Fibroblast of the conjunctiva (primary cell): ENCODE measurements at regions not wholly inside any gene's neighbourhood (a gene's known extent, or its start where the extent isn't known, plus 50 kb on each side); places are given as distances from the start of the nearest gene placed in this dataset.

ENCODE experiments used
- DNase-seq: peaks from one replicate; pipeline ENCODE4 v3.0.0-alpha.2; 2010; ENCODE audit warnings: low read depth

- no peak for DNase-seq
These were observed 355.0 kb downstream of the RAB28 start for GRCh38 chr4:13129095-13129494.

- DNase-seq, result no peak
These were observed 356.9 kb downstream of the RAB28 start for GRCh38 chr4:13126976-13127910.

- no peak for DNase-seq
These were observed 365.5 kb downstream of the RAB28 start for GRCh38 chr4:13118633-13119032.

- DNase-seq, result no peak
These were observed 367.0 kb downstream of the RAB28 start for GRCh38 chr4:13117185-13117584.

GRCh38 chr4:13112030-13112429 lies 372.1 kb downstream of the RAB28 start:
- no peak for DNase-seq

GRCh38 chr4:13109536-13109935 lies 374.6 kb downstream of the RAB28 start:
- no peak for DNase-seq

GRCh38 chr4:13108096-13108495 lies 376.0 kb downstream of the RAB28 start:
- no peak for DNase-seq

GRCh38 chr4:13103382-13104015 lies 380.6 kb downstream of the RAB28 start:
- no peak for DNase-seq

GRCh38 chr4:13102092-13102742 lies 381.9 kb downstream of the RAB28 start:
- DNase-seq, result no peak

- DNase-seq, result no peak
These were observed 386.2 kb downstream of the RAB28 start for GRCh38 chr4:13097971-13098370.

- DNase-seq, result no peak
These were observed 388.4 kb downstream of the RAB28 start for GRCh38 chr4:13095722-13096121.

GRCh38 chr4:13093170-13093569 lies 391.0 kb downstream of the RAB28 start:
- no peak for DNase-seq

GRCh38 chr4:13092702-13093101 lies 391.4 kb downstream of the RAB28 start:
- DNase-seq, result no peak

- no peak for DNase-seq
These were observed 394.5 kb downstream of the RAB28 start for GRCh38 chr4:13089659-13089998.

- peak; percentile 3 for DNase-seq
These were observed 395.1 kb downstream of the RAB28 start for GRCh38 chr4:13088726-13089658.

- DNase-seq, result no peak
These were observed 397.1 kb downstream of the RAB28 start for GRCh38 chr4:13087041-13087440.

- no peak for DNase-seq
These were observed 399.9 kb downstream of the RAB28 start for GRCh38 chr4:13084210-13084609.

- no peak for DNase-seq
These were observed 402.3 kb downstream of the RAB28 start for GRCh38 chr4:13081830-13082229.

- no peak for DNase-seq
These were observed 417.1 kb downstream of the RAB28 start for GRCh38 chr4:13067077-13067476.

- DNase-seq, result no peak
These were observed 425.1 kb downstream of the RAB28 start for GRCh38 chr4:13059019-13059418.

- DNase-seq, result no peak
These were observed 427.4 kb downstream of the RAB28 start for GRCh38 chr4:13056630-13057189.
